ENCODE measurements at regions not wholly inside any gene's neighbourhood (a gene's known extent, or its start where the extent isn't known, plus 50 kb on each side); places are given as distances from the start of the nearest gene placed in this dataset.
"Not testable (repeated sequence)": the region's sequence is repeated elsewhere in the genome, so short reads cannot be mapped to it uniquely, and the experiment has no call there.

DNA sequence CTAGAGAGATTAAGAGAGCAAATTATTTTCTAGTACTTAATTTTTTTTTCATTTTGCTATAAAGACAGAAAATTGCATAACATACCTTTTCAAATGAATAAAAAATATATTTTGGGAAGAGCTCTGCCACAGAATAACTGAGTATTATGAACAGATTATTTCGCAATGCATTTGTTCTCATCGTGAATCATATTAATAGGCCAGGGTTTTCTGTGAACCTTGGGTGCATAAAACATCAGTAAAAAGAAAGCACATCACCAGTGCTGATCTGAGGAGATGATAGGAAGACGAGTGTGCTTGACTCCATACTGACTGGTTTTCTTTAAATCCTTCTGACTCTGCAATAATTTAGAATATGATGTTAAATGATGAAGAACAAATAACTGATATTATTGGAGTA, 409.1 kb downstream of the CPS1 start:
- H3K4me1 ChIP-seq, result no peaks in the 10 kb centered on the region
- TF ChIP-seq CTCF (IDR thresholded peaks at IDR 0.05), result no peak
- H3K79me2 ChIP-seq, result no peaks in the 10 kb centered on the region
- H3K9ac ChIP-seq, result no peak overlapping the region
- no peaks in the 10 kb centered on the region for H3K9me3 ChIP-seq (ENCODE audit: control insufficient read depth, low read length)
- no peak overlapping the region for H3K4me3 ChIP-seq (ENCODE audit: low read depth, low read length)
- no peaks in the 10 kb centered on the region for H3K36me3 ChIP-seq (ENCODE audit: control insufficient read depth, insufficient read depth, low read length)
- no peak overlapping the region for H3K27ac ChIP-seq
- no peak overlapping the region for H2AFZ ChIP-seq
- H3K4me2 ChIP-seq (ENCODE audit: low read length), result no peak overlapping the region
- no peaks in the 10 kb centered on the region for H3K27me3 ChIP-seq (ENCODE audit: control insufficient read depth, insufficient read depth, low read length)

- no peak overlapping the region for H3K4me2 ChIP-seq (ENCODE audit: low read length)
- no peaks in the 10 kb centered on the region for H3K79me2 ChIP-seq
- no peaks in the 10 kb centered on the region for H3K27me3 ChIP-seq (ENCODE audit: control insufficient read depth, insufficient read depth, low read length)
- TF ChIP-seq CTCF (IDR thresholded peaks at IDR 0.05), result no peak
- no peak overlapping the region for H3K4me3 ChIP-seq (ENCODE audit: low read depth, low read length)
- no peaks in the 10 kb centered on the region for H3K36me3 ChIP-seq (ENCODE audit: control insufficient read depth, insufficient read depth, low read length)
- no peak overlapping the region for H2AFZ ChIP-seq
- H3K27ac ChIP-seq, result no peak overlapping the region
- H3K9ac ChIP-seq, result no peak overlapping the region
- H3K4me1 ChIP-seq, result no peaks in the 10 kb centered on the region
- H3K9me3 ChIP-seq (ENCODE audit: control insufficient read depth, low read length), result no peaks in the 10 kb centered on the region
Measured at GRCh38 chr2:210966330-210966729, 409.9 kb downstream of the CPS1 start.

DNA sequence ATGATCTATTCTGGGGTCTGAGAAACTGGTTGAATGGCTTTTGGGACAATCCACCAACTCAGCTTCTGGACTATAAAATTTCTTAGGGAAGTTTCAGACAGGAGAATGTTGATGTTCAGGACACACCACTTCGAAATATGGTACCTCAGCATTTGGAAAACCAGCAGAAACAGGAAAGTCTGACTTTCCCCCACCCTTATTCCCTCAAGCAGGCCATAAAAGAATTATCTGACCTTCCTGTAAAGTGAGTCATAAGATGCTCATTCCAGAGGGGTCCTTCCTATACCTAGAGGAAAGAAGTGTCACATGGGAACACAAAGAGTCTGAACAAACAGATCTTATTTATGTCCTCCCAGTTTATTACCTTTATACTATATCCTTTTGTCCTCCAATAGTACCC, 415.0 kb downstream of the CPS1 start:
- H3K4me3 ChIP-seq (ENCODE audit: low read depth, low read length), result no peak overlapping the region
- no peak for TF ChIP-seq CTCF (IDR thresholded peaks at IDR 0.05)
- H3K79me2 ChIP-seq, result no peaks in the 10 kb centered on the region
- H3K9ac ChIP-seq, result no peak overlapping the region
- H3K4me1 ChIP-seq, result no peaks in the 10 kb centered on the region
- no peaks in the 10 kb centered on the region for H3K27me3 ChIP-seq (ENCODE audit: control insufficient read depth, insufficient read depth, low read length)
- no peak overlapping the region for H3K4me2 ChIP-seq (ENCODE audit: low read length)
- H3K36me3 ChIP-seq (ENCODE audit: control insufficient read depth, insufficient read depth, low read length), result no peaks in the 10 kb centered on the region
- H2AFZ ChIP-seq, result no peak overlapping the region
- H3K9me3 ChIP-seq (ENCODE audit: control insufficient read depth, low read length), result no peaks in the 10 kb centered on the region
- no peak overlapping the region for H3K27ac ChIP-seq

DNA sequence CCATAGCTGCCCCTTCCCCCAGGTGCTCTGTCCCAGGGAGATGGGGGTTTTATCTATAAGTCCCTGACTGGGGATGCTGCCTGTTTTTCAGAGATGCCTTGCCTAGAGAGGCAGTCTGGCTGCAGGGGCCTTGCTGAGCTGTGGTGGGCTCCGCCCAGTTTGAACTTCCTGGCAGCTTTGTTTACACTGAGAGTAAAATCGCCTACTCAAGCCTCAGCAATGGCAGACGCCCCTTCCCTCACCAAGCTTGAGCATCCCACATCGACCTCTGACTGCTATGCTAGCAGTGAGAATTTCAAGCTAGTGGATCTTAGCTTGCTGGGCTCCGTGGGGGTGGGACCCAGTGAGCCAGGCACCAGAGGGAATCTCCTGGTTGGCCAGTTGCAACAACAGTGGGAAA, 430.4 kb downstream of the CPS1 start:
- H3K4me1 ChIP-seq; H3K9ac ChIP-seq; H3K9me3 ChIP-seq (ENCODE audit: control insufficient read depth, low read length); H3K27me3 ChIP-seq (ENCODE audit: control insufficient read depth, insufficient read depth, low read length); H3K4me2 ChIP-seq (ENCODE audit: low read length); H2AFZ ChIP-seq; H3K27ac ChIP-seq; H3K36me3 ChIP-seq (ENCODE audit: control insufficient read depth, insufficient read depth, low read length); H3K4me3 ChIP-seq (ENCODE audit: low read depth, low read length); H3K79me2 ChIP-seq: not testable (repeated sequence)

DNA sequence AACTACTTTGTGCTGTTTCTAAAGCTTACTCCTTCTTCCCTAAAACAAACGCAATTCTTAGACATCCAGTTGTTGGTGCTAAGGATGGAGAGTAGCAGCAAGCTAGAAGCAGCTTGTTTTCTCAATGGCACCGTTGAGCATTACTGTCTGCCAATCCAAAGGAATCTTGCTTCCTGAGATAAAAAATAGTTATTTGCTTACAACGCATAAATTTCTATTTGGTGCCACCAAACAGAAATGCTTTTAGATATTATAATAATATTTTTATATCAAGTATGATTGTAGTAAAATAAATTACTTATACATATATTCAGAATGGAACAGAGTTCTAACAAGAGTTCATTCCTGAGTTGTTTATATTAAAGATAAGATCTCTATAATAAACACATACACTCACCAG, 434.7 kb downstream of the CPS1 start:
- no peaks in the 10 kb centered on the region for H3K79me2 ChIP-seq
- no peaks in the 10 kb centered on the region for H3K36me3 ChIP-seq (ENCODE audit: control insufficient read depth, insufficient read depth, low read length)

More for the DNA sequence above, 434.7 kb downstream of the CPS1 start:
- no peaks in the 10 kb centered on the region for H3K27me3 ChIP-seq (ENCODE audit: control insufficient read depth, insufficient read depth, low read length)
- H3K4me2 ChIP-seq (ENCODE audit: low read length), result no peak overlapping the region
- H2AFZ ChIP-seq, result no peak overlapping the region
- no peak overlapping the region for H3K27ac ChIP-seq
- H3K4me1 ChIP-seq, result no peaks in the 10 kb centered on the region
- no peak overlapping the region for H3K4me3 ChIP-seq (ENCODE audit: low read depth, low read length)
- H3K9ac ChIP-seq, result no peak overlapping the region
- no peak for TF ChIP-seq CTCF (IDR thresholded peaks at IDR 0.05)
- H3K9me3 ChIP-seq (ENCODE audit: control insufficient read depth, low read length), result no peaks in the 10 kb centered on the region
